HUDEP-2 (cell line): ENCODE measurements at regions not wholly inside any gene's neighbourhood (a gene's known extent, or its start where the extent isn't known, plus 50 kb on each side); places are given as distances from the start of the nearest gene placed in this dataset.

Experiments used
- DNase-seq, 76 experiments: peaks; one replicate each; lab custom pipeline; 2025; ENCODE audit not compliant: unreplicated experiment in 76 of 76; lab: John Stamatoyannopoulos, UW

DNA sequence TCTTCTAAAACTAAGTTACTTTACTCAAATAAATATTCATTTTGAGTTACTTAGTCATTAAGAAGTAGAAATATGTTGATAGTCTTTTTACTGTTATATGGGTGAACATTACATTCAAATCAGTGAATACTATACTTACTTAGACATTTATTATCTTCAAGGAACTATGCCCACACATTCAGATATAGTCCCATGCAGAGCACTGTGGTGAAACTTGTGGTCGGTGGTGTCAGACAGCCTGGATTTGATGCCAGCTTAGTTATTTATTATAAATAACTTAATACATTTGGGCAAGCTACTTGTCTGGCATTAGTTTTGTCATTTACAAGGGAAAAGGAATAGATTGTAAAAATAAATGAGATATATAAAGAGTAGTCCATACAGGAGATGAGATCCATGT is 149.5 kb downstream of the RAP2B start:
- DNase-seq = no peak

DNA sequence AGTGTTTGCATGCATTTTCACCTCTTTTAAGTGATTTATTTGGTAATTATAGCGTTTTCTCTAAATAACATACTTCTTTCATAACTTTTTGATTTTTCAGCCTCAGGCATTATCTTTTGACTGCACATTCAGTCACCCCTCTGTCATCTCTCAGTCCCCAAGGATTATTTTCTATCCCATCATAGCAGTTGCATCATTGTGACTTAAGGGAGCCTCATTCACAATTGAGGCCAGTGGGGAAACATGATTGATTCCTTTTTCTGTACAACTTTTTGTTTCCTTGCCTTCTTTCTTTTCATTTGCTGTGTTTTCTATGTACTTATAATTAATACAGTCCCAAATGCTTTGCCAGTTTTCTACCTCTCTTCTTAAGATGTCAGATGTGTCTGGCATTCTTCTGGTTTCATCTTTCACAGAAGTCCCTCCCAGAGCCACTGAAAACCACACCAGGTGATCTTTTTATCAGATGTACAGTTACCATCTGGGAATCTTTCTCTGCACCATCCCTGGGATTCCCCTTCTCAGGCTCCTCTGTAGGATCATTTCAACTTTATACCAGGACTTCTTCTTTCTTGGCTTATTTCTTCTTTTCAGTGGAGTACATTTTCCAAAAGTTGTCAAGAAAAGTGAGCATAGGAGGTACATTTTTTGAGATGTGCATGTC is 151.4 kb downstream of the RAP2B start:
- no peak for DNase-seq

DNA sequence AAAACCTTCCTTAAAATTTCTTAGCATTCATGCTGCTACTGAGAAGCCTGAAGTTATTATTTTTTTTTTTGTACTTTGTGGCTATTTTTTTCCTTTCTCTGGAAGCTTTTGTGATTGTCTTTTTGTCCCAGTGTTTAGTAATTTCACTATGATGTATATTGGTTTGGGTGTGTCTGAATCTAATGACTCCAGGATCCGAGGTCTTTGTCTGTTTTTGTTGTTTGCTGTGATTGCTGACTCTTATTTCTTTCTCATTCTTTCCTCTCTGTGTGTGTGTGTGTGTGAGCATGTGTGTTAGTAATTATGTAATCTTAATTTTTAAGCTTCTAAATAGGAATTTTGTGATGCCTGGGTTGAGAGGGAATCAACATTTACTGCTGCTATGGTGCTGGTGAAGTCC is 152.0 kb downstream of the RAP2B start:
- no peak for DNase-seq

DNA sequence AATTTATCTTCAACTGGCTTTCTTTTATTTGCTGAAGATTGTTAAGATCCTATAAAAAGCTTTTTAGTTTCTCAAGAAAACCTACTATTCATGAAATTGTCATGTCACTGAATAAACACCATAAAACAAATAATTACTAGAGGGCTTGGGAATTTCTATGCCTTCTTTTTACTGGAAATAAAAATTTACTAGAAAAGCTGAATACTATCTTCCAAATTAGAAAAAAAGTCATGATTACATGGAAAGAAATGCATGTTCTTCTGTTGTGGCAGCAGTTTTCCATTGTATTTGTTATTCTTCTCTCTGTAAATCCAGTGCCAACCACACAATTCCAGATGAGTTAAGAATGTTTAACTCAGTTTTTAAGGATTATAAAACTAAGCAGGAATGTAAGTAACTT is 153.8 kb downstream of the RAP2B start:
- no peak for DNase-seq

DNA sequence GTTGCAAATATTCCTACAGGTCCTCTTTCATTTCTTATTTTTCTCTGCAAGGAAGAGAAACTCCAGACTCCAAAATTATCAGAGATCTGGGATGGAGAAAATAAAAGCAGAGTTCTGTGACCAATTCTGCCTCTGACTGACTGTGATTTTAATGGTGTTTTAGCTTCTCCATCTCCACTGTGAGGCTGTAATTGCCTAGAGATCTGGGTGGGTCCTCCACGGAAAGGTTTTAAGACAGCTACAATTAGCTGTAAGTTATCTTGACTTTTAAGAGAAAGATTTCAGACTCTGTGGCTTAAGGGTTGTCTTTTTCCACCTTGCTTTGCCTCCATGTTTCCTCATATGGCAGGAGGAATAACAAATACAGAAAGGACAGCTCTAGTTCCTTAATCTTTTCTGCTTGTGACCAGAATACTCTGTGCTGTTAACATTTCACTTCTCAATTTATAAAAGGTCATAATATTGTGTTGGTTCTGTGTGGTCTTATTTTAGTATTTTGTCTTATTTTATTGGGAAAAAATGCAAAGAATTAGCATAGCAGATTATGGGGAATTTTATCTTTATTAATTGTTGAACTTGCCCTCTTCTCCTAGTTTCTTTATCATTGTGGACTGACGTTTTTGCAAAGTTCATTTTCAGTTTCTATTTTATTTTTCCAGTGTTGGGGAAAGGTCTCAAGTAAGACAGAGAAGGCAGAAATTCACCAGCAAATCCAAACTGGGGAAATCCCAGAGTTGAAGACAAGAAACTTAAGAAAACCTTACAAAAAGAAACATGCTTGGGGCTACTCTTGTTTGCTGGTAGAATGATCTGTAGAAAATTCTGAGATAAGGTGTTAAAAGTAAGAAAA is 157.9 kb downstream of the RAP2B start:
- DNase-seq = no peak

DNA sequence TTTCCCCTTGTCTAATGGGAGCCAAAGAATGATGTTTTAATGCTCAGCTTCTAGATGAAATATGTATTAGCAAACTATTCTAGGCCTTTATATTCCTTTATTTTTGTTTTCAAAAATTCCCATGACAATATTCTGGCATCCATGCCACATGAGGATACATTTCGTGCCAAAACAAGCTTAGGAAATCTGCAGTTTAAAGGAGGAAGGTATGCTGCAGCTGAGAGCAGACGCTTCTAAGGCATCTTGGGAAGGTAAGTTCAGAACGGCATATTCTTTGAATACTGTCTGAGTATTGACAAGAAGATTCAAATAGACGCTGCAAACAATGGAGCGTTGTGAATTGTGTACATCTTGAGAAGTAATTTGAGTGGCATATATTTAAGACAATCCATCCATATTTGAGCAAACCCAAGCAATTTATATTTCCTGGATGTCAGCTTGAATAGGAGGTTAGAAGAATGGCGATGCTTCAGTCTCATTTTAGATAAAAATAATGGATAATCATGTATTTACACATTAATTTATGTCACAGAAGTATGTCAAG is 158.6 kb downstream of the RAP2B start:
- DNase-seq = no peak

DNA sequence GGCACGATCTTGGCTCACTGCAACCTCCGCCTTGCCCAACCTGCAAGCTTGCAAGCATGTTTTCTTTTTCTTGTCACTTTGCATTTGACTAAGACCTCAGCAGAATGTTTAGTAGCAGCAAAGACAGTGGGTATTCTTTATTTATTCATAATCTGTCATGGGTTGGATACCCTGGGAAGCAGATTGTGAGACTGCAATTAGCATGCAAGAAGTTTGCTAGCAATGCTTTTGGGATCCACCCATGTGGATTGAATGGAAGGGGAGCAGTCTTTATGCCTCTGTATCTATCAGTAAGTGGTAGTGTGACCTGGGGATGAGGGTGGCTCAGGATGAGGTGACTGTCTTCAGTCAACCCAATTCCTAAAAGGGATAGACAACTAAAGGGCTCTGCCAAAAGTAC is 166.7 kb downstream of the RAP2B start:
- DNase-seq = no peak

DNA sequence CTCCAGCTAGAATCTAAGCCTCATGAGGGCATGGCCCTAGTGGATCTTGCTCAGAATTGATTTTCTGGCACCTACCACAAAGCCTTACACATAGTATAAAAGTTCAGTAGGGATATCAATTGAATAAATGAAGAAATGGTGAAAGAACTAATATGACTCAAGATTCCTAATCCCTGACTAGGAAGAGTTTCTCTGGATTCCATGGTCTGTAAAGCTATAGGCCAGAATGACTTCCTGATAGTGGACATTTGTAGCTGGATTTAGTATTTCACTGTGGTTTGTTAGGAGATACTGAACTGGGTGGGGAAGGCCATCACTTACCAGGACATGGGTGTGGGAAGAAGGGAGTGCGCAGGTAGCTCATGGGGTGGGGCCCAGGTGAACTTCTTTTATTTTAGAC is 168.9 kb downstream of the RAP2B start:
- no peak for DNase-seq

DNA sequence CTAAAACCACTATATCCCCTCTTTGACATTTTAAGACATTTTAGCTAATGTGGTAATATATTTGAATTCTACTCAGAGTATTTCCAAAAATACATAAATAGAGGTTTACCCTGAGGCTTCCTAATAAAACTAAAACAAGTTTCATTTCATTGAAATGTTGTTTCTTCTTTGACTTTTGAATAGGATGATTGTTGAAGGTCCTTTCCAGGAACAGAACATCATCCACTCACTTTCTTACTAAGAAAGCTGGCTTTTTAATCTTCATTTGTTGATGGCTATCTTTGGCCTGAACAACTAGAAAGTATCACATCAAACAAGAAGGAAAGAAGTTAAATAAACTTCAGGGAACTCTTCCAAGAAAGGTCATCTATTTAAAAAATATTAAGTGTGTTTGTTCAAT is 169.7 kb downstream of the RAP2B start:
- DNase-seq = no peak

DNA sequence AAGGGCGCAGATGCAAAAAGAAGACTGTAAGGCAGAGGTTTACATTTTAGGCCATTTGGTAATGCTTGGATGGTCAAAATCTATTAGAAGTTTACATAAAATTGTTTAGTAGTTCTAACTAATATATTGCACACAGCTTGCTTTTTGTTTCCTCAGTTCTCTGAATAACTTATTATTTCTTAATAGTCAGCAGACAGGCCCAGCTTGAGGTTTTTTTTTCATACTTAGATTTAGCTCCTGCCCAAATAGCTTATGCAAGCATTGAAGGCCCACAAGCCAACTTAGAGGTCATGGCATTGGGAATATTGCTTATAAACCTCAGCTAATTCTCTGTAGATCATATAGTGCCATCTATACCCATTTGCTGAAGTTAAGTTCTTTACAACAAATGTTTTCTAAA is 172.5 kb downstream of the RAP2B start:
- no peak for DNase-seq

DNA sequence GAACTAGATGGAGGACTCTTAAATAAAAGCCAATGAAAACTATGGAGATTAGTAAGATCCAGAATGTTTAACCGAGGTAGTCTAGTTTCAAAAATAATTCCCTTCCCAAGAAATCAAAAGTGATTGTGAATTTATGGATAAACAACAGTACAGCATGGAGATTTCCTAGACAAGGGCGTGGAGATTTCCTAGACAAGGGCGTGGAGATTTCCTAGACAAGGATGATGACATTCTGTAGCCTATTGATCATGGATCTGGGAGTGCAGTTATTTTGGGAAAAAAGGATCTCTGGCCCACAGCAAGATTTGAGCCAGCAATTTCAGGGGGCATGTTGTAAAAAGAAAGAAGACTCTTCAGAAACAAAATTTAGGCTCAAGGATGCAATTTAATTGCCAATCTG is 175.3 kb downstream of the RAP2B start:
- DNase-seq = no peak

DNA sequence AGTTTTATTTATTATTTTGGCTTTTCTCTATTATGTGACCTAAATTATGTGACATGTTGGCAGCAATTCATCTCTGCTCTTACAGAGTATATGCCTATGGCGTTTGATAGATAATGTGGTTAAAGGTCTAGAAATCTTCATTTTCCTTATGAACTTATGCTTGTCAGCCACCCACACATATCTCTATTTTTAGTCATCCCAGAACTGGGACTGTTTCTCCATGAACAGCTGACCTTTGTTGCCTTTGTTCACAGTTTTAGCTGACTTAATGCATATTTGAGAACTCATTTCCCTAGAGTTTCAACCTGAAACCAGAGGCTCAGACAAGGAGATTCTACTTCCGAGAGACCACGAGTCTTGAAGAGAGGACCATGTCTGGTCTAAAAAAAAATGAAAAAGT is 176.5 kb downstream of the RAP2B start:
- DNase-seq = no peak

DNA sequence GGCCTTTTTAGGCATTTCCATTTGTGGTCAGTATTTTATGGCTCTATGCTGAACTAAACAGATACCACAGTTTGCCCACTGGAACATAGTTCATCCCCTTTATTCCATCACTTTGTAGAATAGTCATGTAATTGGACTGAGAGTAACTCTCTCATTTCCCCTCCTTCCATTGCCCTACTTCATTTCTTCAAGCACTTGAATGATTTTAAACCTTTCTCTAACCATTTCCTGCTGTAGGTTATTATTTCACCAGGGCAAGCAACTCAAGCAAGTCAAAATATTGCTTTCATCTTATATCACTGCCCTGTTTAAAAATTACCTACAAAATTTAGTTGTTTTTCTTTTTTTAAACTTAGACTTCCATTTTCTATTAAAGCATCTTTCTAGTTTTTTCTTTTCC is 177.0 kb downstream of the RAP2B start:
- DNase-seq = no peak

DNA sequence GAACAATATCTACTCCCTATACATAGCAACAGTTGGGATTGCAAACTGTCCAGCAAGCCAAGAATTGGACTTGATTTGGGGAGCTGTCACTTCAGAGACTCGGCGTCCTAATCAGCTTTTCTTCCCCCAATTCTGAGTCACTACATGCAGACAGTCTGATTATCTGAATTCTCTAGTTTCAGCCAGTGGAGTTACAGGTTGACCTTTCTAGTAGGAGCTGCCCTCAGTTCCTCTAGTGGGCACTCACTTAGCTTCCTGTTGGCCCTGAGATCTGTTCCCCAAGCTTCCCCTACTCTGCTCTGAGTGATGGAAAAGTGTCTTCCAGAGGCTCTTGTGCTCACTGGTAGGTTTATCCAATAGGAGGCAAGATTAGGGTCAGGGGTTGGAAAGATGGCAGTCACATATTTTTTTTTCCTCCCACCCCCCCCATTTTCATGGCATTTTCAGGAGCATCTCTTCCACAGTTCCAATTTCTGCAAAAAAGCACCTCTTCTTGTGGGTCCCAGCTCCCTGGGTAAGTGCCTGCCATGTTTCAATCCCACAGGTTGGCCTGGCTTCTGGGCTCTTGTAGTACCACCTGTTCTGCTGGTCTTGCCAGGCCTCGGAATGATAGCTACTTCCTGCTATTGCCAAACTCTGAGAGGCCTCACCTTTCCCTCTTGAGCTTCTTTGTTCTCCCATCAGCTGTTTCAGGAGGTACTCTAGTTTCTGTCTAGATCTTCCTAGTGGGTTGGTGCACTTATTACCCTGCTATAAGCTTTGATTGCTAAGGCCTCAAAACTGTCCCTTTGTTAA is 182.2 kb downstream of the RAP2B start:
- no peak for DNase-seq

DNA sequence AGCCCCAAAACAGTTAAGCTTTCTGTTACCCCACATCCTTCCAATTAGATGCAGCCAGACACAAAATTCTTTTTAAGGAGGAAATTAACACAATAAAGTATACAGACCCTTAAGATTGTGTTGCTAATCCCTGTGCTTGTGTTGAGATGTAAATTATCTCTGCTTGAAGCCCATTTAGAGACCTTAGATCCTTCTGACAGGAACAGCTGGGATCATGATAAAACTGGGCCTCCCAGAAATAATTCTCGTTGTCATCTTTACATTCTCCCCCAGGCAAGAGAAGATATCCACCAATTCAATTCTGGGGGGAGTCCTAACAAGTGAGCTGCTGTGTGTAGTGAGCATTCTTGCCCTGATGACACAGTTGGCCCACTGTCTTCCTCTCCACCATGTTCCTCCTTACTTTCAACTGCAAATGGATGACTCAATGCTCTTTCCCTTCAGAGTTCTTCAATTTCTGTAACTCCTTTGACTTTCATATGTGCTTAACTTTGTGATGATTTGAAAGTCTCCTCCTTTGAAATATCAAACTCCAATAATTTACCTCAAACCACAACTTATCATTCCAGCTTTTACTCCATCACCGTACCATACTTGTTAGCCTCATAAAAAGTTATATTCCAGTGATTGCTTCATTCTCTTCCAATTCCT is 186.6 kb downstream of the RAP2B start:
- DNase-seq = no peak

DNA sequence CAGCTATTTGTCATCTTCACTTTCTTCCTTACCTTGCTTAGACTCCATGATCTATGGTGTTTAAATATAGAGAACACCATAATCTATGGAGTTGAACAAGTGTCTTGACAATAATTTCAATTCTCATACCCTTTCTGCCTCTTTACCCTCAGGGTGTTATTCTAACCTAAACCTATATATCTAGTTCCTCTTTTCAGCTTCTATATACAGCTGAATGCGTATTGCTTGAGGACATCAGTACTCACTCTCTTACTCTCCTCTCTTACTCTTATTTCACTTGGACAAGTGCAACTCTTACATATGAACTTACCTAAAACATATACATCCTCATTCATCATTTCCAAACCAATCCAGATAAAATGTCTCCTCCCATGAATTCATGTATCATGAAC is 187.1 kb downstream of the RAP2B start:
- DNase-seq = no peak

DNA sequence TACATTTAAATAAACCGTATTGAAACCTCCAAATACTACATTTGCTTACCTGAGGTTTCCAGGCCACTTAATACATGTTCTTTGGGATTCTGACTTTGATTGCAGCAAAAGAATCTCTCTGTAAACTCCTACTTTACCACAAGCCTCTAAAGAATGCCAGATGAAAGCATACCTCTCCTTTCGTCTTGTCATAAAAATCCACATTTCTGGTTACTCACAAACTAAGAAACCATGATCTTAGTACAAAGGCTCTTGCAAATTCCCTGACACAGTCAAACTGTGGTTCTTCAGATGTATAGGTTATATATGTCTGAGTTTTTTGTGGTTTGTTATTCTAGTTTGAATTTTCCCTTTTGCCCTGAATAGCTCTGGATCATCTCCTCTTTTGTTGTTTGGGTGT is 188.4 kb downstream of the RAP2B start:
- DNase-seq = no peak

DNA sequence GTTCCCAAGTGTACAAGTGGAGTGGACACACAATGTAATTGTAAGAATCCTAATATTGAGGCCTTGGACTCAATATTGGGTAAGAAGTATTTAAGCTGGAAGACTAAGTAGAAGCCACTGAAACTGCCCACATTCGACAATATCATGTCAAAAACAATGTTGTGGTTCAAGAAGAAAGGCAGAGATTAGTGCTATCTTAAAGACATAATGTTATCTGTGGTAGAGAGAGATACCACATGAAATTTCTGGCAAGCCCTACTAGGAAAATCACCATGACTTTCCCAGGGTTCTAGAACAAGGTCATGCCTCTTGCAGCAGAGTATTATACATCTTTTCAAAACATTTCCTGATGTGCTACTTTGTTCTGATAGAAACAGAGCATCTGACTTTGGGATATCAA is 192.6 kb downstream of the RAP2B start:
- DNase-seq = peak in 6 of 76 experiments; percentile 1 to 33 (median 15)

DNA sequence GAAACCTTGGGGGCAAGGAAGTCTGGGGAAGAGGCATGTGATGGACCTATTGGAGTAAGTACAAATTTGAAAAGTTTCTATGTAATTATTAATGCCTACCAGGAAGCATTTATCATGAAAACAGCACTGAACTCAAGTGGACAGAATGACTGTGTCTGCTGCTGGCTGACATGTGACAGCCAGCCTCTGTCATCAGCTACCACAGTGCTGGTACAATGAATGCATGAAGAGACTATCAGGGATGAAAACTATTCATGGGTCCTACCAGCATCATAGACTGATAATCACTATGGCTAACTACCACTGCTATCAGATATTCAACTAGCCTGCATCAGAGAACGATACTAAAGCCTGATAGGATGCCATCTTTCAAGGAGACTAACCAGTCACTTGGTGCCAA is 193.5 kb downstream of the RAP2B start:
- no peak for DNase-seq

DNA sequence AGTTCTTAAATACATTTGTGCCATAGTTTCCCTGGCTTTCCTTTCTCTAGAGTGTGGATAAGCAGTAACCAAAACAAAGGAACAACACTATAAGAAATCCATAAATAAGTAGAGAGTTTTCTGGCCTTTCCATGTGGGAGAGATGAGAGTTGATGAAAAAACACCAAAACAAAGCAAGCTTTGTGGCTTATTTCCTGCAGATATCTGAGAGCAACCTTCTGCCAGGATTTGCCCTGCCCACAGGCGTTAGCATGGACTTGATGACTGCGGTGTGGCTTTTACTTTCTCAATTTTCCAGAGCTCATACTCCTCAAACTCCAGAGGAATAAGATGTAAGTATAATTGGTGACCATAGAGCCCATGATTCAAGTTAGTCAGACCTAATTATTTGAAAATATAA is 194.9 kb downstream of the RAP2B start:
- no peak for DNase-seq

DNA sequence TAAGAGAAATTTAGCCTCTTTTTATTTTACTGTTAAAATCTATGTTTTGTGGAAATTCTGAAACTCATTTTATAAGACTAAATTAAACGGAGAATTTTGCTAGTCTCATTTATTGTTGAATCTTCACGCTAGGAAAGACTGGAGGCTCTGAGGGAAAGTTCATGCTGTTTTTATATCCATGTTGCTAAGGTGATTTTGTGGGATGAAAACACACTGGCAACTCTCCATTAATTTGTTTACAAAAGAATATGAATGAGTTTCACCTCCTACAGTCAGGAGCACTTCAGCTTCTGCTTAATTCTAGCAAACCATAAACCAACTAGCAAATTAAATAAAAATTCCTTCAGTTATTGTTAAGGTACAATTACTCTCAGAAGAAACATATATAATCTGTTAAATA is 195.4 kb downstream of the RAP2B start:
- no peak for DNase-seq
